Spleen (tissue), 11 donors: ENCODE measurements at regions not wholly inside any gene's neighbourhood (a gene's known extent, or its start where the extent isn't known, plus 50 kb on each side); places are given as distances from the start of the nearest gene placed in this dataset.

Source experiments
- DNase-seq: peaks from one replicate; pipeline ENCODE4 v3.0.0-alpha.2; 2020
- H3K27ac ChIP-seq, 8 donors: fragments of 200-600 bp; sonication (generic) in 7 of 8; 1 replicate in 4 of 8; 2 replicates in 4 of 8; pipeline versions ENCODE4 v1.5.0 to v1.8.0; 2016 to 2021; ENCODE audit warnings: inconsistent platforms in 4 of 8, mild to moderate bottlenecking in 4 of 8, moderate library complexity in 1 of 8
- H3K27me3 ChIP-seq, 7 donors: fragments of 200-600 bp; sonication (generic) in 6 of 7; replicated peaks in 1 of 7; 1 replicate in 4 of 7; 2 replicates in 3 of 7; pipeline versions ENCODE4 v1.5.0 to v1.8.0; 2016 to 2021; ENCODE audit warnings: inconsistent platforms in 3 of 7, mild to moderate bottlenecking in 1 of 7
- H3K36me3 ChIP-seq, 6 donors: fragments of 200-600 bp; sonication (generic) in 5 of 6; 1 replicate in 4 of 6; 2 replicates in 2 of 6; pipeline versions ENCODE4 v1.5.0 to v1.8.0; 2016 to 2021; ENCODE audit warnings: inconsistent platforms in 2 of 6
- H3K4me1 ChIP-seq, 6 donors: fragments of 200-600 bp; sonication (generic) in 5 of 6; 1 replicate in 3 of 6; 2 replicates in 3 of 6; pipeline versions ENCODE4 v1.5.0 to v1.8.0; 2016 to 2021; ENCODE audit warnings: inconsistent platforms in 3 of 6
- H3K4me3 ChIP-seq, 8 donors: fragments of 200-600 bp; sonication (generic) in 7 of 8; 1 replicate in 4 of 8; 2 replicates in 4 of 8; pipeline versions ENCODE4 v1.5.0 to v1.8.0; 2016 to 2021; ENCODE audit warnings: inconsistent platforms in 4 of 8, mild to moderate bottlenecking in 4 of 8, moderate library complexity in 2 of 8
- H3K9me3 ChIP-seq, 8 donors: fragments of 200-600 bp; sonication (generic) in 7 of 8; 1 replicate in 4 of 8; 2 replicates in 4 of 8; pipeline versions ENCODE4 v1.5.0 to v1.8.0; 2016 to 2021; ENCODE audit warnings: inconsistent platforms in 4 of 8
- POLR2A ChIP-seq, 3 donors: fragments of 450-650 bp; IDR thresholded peaks; one replicate each; pipeline ENCODE4 v1.5.1; 2017; ENCODE audit warnings: antibody characterized with exemption in 3 of 3, mild to moderate bottlenecking in 1 of 3
- POLR2AphosphoS5 ChIP-seq, 3 donors: sonication (generic); formaldehyde crosslinking; IDR thresholded peaks; one replicate each; pipeline ENCODE4 v1.5.1; 2017; ENCODE audit warnings: antibody characterized with exemption in 3 of 3
- WGBS, 5 donors: extraction: QIAGEN DNeasy Blood & Tissue Kit in 3 of 5; methylation state at CpG; one replicate each; pipeline versions ENCODE4 v1.1.5 to v1.1.7; 2013 to 2018; 5-methylcytosine and 5-hydroxymethylcytosine counted together
- intact Hi-C: fragments of 100-400 bp; cut with DNase I; formaldehyde crosslinking; loops from one replicate; pipeline ENCODE4 v1.15.0; 2023; ENCODE audit warnings: low total_unique reads
- TF ChIP-seq, protein P1 (sequence below), 11 experiments: fragments of 200-600 bp in 7 of 11; fragments of 450-650 bp in 4 of 11; sonication (generic) in 4 of 11; IDR thresholded peaks in 8 of 11; conservative IDR thresholded peaks in 3 of 11; 1 replicate in 7 of 11; 2 replicates in 4 of 11; pipeline versions ENCODE4 v1.4.0 to v1.8.0; 2016 to 2021; ENCODE audit warnings: antibody characterized with exemption in 11 of 11, inconsistent platforms in 4 of 11, mild to moderate bottlenecking in 1 of 11
- donor health status: healthy with polysubstance abuse.
- donor health status: DM: no; HTN: no; CAD: no; lungs with moderate emphysema.
- donor health status: DM: no; HTN: no; CAD: no.
- donor health status: Bipolar disorder and iron deficiency.
- donor health status: healthy.
- donor health status: DM: no; HTN: no; CAD: no.
- donor health status: DM: yes; HTN: yes; CAD: no.

DNA sequence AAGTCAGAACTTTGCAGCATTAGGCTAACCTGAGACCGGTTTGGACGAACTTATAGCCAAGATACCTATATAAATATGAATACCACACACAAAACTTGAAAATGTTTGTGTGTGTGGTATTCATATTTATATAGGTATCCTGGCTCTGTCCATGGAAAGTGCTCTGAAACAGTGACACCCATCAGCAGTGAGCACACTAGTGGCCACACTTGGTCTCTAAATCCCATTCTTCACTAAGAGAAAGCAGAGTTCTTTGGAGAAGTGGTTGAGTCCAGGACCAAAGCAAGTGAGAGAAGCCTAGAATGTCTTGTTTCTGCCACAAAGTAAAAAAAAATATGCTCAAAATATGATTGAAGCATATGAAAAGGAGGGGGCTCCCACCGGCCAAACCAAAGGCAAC is 146.5 kb downstream of the TWIST2 start:
- DNase-seq: no peak
- no peak overlapping the region for H3K4me3 ChIP-seq
- H3K27ac ChIP-seq: no peak overlapping the region
- TF ChIP-seq, protein P1, sequence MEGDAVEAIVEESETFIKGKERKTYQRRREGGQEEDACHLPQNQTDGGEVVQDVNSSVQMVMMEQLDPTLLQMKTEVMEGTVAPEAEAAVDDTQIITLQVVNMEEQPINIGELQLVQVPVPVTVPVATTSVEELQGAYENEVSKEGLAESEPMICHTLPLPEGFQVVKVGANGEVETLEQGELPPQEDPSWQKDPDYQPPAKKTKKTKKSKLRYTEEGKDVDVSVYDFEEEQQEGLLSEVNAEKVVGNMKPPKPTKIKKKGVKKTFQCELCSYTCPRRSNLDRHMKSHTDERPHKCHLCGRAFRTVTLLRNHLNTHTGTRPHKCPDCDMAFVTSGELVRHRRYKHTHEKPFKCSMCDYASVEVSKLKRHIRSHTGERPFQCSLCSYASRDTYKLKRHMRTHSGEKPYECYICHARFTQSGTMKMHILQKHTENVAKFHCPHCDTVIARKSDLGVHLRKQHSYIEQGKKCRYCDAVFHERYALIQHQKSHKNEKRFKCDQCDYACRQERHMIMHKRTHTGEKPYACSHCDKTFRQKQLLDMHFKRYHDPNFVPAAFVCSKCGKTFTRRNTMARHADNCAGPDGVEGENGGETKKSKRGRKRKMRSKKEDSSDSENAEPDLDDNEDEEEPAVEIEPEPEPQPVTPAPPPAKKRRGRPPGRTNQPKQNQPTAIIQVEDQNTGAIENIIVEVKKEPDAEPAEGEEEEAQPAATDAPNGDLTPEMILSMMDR (IDR thresholded peaks at IDR 0.05 in 8 of 11, conservative IDR thresholded peaks at IDR 0.05 in 3 of 11): no peak
- TF ChIP-seq POLR2AphosphoS5 (IDR thresholded peaks at IDR 0.05): no peak
- TF ChIP-seq POLR2A (IDR thresholded peaks at IDR 0.05): no peak
- peaks cover 0 to 22% (median 16%) of the 10 kb centered on the region in 8 donors for H3K9me3 ChIP-seq
- H3K4me1 ChIP-seq: no peaks in the 10 kb centered on the region
- 92 to 98% (median 97%) methylated on average over 3 of the region's 3 CpGs for WGBS, 5 donors
- peaks cover 0 to 23% (median 0%) of the 10 kb centered on the region in 7 donors for H3K27me3 ChIP-seq
- intact Hi-C loops: no loop called here
- H3K36me3 ChIP-seq: no peaks in the 10 kb centered on the region

DNA sequence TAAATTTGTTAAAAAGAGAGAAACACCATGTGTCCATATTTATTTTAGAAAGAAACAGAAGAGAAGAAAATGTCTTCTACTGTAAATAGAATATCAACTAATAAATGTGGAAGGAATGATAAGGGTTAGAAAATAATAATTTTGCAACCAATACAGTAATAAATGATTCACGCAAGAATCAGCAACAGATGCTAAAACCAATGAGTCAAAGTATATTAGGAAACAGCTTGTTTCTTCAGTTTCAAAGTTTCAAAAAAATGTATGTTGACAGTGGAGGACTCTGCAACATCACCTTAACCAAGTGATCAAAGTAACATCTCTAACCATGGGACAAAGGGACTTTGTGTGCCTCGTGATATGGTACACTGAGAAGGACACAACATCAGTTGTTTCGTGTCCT is 147.0 kb downstream of the TWIST2 start:
- Histone ChIP-seq H3K4me1 (no peaks in the 10 kb centered on the region), H3K27me3 (peaks cover 0 to 24% (median 0%) of the 10 kb centered on the region in 7 donors), H3K9me3 (peaks cover 0 to 22% (median 16%) of the 10 kb centered on the region in 8 donors), H3K27ac (no peak overlapping the region), H3K36me3 (no peaks in the 10 kb centered on the region), H3K4me3 (no peak overlapping the region)
- intact Hi-C loops: no loop called here
- WGBS, 5 donors: 72 to 87% (median 87%) methylated on average over 3 of the region's 3 CpGs
- no peak for DNase-seq
- TF ChIP-seq, protein P1 (IDR thresholded peaks at IDR 0.05 in 8 of 11, conservative IDR thresholded peaks at IDR 0.05 in 3 of 11): no peak
- TF ChIP-seq POLR2AphosphoS5 (IDR thresholded peaks at IDR 0.05) (no peak), POLR2A (IDR thresholded peaks at IDR 0.05) (no peak)

DNA sequence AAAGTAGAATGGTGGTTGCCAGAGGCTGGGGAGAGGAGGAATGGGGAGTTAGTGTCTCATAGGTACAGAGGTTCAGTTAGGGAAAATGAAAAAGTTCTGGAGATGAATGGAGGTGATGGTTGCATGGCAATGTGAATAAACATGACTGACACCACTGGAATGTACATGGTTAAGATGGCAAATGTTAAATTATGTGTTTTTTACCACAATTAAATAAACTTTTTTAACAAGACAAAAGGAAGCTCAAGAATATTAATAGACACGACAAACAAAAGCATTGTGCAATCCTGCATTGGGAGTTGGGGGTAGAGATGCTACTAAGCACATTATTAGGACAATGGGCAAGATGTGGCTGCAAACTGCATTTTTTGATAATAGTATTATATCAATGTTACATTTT is 147.7 kb downstream of the TWIST2 start:
- no peak overlapping the region for H3K27ac ChIP-seq
- 86 to 91% (median 89%) methylated on average over 1 of the region's 1 CpG for WGBS, 5 donors
- no peak for TF ChIP-seq POLR2A (IDR thresholded peaks at IDR 0.05)
- TF ChIP-seq, protein P1 (IDR thresholded peaks at IDR 0.05 in 8 of 11, conservative IDR thresholded peaks at IDR 0.05 in 3 of 11): no peak
- no peak for TF ChIP-seq POLR2AphosphoS5 (IDR thresholded peaks at IDR 0.05)
- H3K4me1 ChIP-seq: no peaks in the 10 kb centered on the region
- H3K4me3 ChIP-seq: no peak overlapping the region
- no peak for DNase-seq
- peaks cover 0 to 24% (median 0%) of the 10 kb centered on the region in 7 donors for H3K27me3 ChIP-seq
- intact Hi-C loops: no loop called here
- H3K36me3 ChIP-seq: no peaks in the 10 kb centered on the region
- H3K9me3 ChIP-seq: peaks cover 0 to 22% (median 16%) of the 10 kb centered on the region in 8 donors

DNA sequence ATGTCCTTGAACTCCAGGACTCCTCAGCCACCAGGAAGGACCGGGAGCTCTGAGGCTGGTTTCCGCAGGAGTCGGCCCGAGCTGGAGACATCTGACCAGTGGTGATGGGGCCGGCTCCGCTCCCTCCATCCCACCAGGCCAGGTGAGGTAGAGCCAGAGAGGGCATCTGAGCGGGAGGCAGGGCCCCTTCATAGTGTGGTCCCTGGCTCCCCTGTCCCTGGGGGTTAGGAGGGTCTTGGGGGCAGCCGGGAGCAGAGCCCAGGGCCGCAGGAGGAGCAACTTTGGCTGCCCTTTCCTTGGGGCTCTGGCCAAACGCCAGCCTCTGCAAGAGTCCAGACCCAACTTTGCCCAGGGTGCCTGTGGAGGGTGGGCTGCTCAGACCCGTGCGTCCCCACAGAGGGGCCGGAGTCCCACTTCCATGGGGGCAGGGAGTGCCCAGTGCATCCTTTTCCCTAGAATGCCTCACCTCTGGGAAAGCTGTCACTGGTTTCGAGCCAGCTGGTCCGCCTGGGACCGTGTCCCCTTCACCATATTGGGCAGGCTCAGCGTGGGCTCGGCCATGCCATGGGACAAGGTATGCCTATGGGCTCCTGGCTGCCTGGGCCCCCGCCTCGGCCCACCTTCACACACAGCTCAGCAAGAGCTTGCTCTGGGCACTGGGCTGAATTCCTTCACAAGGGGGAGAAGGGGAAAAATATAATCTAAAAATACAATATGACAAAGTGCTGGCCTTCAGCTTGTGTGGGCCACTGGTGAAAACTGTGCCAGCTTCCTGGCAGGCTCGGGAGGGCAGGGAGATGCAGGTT is 148.6 kb downstream of the TWIST2 start:
- DNase-seq: no peak
- TF ChIP-seq POLR2A (IDR thresholded peaks at IDR 0.05): no peak
- TF ChIP-seq POLR2AphosphoS5 (IDR thresholded peaks at IDR 0.05): no peak
- TF ChIP-seq, protein P1 (IDR thresholded peaks at IDR 0.05 in 8 of 11, conservative IDR thresholded peaks at IDR 0.05 in 3 of 11): no peak

More for the DNA sequence above, 148.6 kb downstream of the TWIST2 start:
- H3K4me1 ChIP-seq: no peaks in the 10 kb centered on the region
- peaks cover 0 to 28% (median 17%) of the 10 kb centered on the region in 8 donors for H3K9me3 ChIP-seq
- H3K27me3 ChIP-seq: peaks cover 0 to 24% (median 0%) of the 10 kb centered on the region in 7 donors
- H3K36me3 ChIP-seq: no peaks in the 10 kb centered on the region
- no peak overlapping the region for H3K4me3 ChIP-seq
- H3K27ac ChIP-seq: no peak overlapping the region
- WGBS, 5 donors: 84 to 90% (median 87%) methylated on average over 15 to 21 of the region's 21 CpGs
- intact Hi-C loops: no loop called here
